ENCODE measurements at regions not wholly inside any gene's neighbourhood (a gene's known extent, or its start where the extent isn't known, plus 50 kb on each side); places are given as distances from the start of the nearest gene placed in this dataset.

DNA sequence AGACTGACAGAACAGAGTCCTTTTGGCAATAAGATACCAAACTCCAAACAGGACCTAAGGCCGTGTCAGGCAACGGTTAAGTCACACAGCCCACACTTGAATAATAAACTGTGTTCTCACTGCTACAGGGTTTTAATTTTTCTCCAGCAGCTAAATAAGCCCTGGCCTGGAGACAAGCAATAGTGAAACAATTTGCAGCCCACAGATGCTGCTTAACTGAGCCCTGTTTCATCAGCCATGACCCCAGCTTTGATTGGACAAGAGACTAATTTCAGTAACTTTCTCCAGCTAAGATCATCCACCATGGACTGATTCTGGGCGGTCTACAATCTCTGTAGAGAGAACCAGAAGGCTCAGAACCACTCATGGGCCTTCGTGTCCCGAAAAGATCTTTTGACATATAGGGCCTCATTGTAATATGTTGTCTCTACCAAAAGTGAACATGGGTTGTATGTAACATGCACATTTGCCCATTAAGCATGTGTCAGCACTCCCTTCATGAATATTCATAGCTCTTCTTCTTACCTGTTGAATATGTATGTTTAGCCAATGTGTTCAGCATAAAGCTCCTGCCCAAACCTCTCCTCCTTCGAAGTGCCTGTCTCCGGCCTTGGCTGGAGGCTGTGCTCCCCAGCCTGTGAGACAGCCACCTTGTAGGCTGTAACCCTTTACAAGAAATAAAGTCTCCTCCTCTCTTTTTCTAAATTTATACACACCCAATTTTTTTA is 223.1 kb upstream of the AKR1E2 start:
- WGBS (ENCODE audit: extremely low coverage, insufficient read length, low lambda C conversion rate), result no CpG with 5 or more reads among the region's 7 CpGs
- TF ChIP-seq, protein P1, sequence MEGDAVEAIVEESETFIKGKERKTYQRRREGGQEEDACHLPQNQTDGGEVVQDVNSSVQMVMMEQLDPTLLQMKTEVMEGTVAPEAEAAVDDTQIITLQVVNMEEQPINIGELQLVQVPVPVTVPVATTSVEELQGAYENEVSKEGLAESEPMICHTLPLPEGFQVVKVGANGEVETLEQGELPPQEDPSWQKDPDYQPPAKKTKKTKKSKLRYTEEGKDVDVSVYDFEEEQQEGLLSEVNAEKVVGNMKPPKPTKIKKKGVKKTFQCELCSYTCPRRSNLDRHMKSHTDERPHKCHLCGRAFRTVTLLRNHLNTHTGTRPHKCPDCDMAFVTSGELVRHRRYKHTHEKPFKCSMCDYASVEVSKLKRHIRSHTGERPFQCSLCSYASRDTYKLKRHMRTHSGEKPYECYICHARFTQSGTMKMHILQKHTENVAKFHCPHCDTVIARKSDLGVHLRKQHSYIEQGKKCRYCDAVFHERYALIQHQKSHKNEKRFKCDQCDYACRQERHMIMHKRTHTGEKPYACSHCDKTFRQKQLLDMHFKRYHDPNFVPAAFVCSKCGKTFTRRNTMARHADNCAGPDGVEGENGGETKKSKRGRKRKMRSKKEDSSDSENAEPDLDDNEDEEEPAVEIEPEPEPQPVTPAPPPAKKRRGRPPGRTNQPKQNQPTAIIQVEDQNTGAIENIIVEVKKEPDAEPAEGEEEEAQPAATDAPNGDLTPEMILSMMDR (conservative IDR thresholded peaks at IDR 0.05), result no peak
- Mint-ChIP-seq H3K27ac (no peak overlapping the region), H3K36me3 (ENCODE audit: insufficient read depth in 1 of 3, low read depth in 3 of 3) (peaks cover 0 to 6% (median 3%) of the 10 kb centered on the region in 3 experiments; a peak in 1 of 7 replicates), H3K9me3 (peaks cover 3 to 6% of the 10 kb centered on the region in 2 experiments; a peak in 3 of 5 replicates), H3K4me3 (no peak overlapping the region), H3K27me3 (ENCODE audit: low read depth) (no peaks in the 10 kb centered on the region), H3K4me1 (no peaks in the 10 kb centered on the region)
- H2BK15ac ChIP-seq (ENCODE audit: low read depth, low read length), result no peak overlapping the region
- no peak overlapping the region for H3T11ph ChIP-seq (ENCODE audit: low read length)
- H2AK5ac ChIP-seq (ENCODE audit: insufficient read length, low read length), result no peak overlapping the region
- H3K23me2 ChIP-seq (ENCODE audit: insufficient read length, low read depth, low read length, poor library complexity, severe bottlenecking), result no peaks in the 10 kb centered on the region
- no peak for DNase-seq
- no peak overlapping the region for H2BK20ac ChIP-seq (ENCODE audit: low read depth, low read length, poor library complexity, severe bottlenecking)
- H2BK5ac ChIP-seq (ENCODE audit: insufficient read length, low read length), result no peak overlapping the region
- H3K23ac ChIP-seq (ENCODE audit: insufficient read length, low read depth, low read length), result no peak overlapping the region
- no peaks in the 10 kb centered on the region for H4K20me1 ChIP-seq (ENCODE audit: control insufficient read depth, insufficient read depth, insufficient read length)
- H4K8ac ChIP-seq (replicated peaks; ENCODE audit: insufficient read length, low read depth, low read length), result no peak overlapping the region
- no peaks in the 10 kb centered on the region for H3K4me1 ChIP-seq (ENCODE audit: insufficient read depth, low read length)
- H3K27me3 ChIP-seq (ENCODE audit: insufficient read depth, low read length), result no peaks in the 10 kb centered on the region
- H3K4me2 ChIP-seq (ENCODE audit: insufficient read depth, insufficient read length, low read length), result no peak overlapping the region
- H3K14ac ChIP-seq (ENCODE audit: insufficient read depth, low read length), result no peak overlapping the region
- H3K79me1 ChIP-seq (ENCODE audit: insufficient read depth, low read depth, low read length, poor library complexity, severe bottlenecking), result no peaks in the 10 kb centered on the region
- no peak overlapping the region for H4K5ac ChIP-seq (ENCODE audit: insufficient read length, low read depth, low read length)
- no peaks in the 10 kb centered on the region for H3K9me3 ChIP-seq (ENCODE audit: control insufficient read depth, low read depth, low read length)
- H3K9ac ChIP-seq (ENCODE audit: extremely low read depth, insufficient read length, low read length), result no peak overlapping the region
- H3K56ac ChIP-seq (ENCODE audit: insufficient read length, low read depth, low read length), result no peak overlapping the region
- no peak overlapping the region for H2BK12ac ChIP-seq (ENCODE audit: insufficient read length, low read depth, low read length)
- no peak overlapping the region for H3K18ac ChIP-seq (ENCODE audit: insufficient read length, low read depth, low read length)
- H2AFZ ChIP-seq (ENCODE audit: low read length), result no peak overlapping the region
- H3K27ac ChIP-seq (ENCODE audit: insufficient read length, low read depth, low read length), result no peak overlapping the region
- no peak overlapping the region for H4K91ac ChIP-seq (ENCODE audit: insufficient read length, low read depth, low read length)
- no peaks in the 10 kb centered on the region for H3K79me2 ChIP-seq (ENCODE audit: insufficient read depth, low read length)
- H3K4ac ChIP-seq (ENCODE audit: low read depth, low read length), result no peak overlapping the region
- no peak overlapping the region for H2BK120ac ChIP-seq (ENCODE audit: low read depth, low read length, poor library complexity, severe bottlenecking)
